ENCODE measurements at regions not wholly inside any gene's neighbourhood (a gene's known extent, or its start where the extent isn't known, plus 50 kb on each side); places are given as distances from the start of the nearest gene placed in this dataset.

DNA sequence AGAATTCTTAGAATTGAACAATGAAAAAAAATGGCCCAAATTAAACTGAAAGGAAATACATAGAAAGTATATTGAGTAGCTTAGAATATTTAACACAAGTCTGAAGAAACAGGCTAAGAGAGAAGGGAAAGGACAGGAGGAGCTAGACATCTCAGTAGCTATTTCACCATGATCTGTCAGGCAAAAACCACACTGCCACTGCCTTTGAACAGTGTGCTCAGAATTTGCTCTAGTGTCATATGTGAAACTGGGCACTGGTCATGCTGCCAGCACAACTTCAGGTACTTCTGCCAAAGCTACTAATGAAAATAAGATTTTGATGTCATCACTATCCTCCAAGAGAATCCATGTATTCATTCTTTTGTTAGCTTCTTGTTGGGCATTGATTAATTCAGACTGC, 1280.8 kb upstream of the PCDH20 start:
- TF ChIP-seq, protein P1, sequence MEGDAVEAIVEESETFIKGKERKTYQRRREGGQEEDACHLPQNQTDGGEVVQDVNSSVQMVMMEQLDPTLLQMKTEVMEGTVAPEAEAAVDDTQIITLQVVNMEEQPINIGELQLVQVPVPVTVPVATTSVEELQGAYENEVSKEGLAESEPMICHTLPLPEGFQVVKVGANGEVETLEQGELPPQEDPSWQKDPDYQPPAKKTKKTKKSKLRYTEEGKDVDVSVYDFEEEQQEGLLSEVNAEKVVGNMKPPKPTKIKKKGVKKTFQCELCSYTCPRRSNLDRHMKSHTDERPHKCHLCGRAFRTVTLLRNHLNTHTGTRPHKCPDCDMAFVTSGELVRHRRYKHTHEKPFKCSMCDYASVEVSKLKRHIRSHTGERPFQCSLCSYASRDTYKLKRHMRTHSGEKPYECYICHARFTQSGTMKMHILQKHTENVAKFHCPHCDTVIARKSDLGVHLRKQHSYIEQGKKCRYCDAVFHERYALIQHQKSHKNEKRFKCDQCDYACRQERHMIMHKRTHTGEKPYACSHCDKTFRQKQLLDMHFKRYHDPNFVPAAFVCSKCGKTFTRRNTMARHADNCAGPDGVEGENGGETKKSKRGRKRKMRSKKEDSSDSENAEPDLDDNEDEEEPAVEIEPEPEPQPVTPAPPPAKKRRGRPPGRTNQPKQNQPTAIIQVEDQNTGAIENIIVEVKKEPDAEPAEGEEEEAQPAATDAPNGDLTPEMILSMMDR (IDR thresholded peaks at IDR 0.05) = no peak
- no peak for TF ChIP-seq POLR2A (IDR thresholded peaks at IDR 0.05)
- peaks cover 0 to 4% (median 0%) of the 10 kb centered on the region in 3 donors for H3K9me3 ChIP-seq (replicated peaks in 1 of 3)
- no peaks in the 10 kb centered on the region for H3K27me3 ChIP-seq
- H3K27ac ChIP-seq = no peak overlapping the region
- no peaks in the 10 kb centered on the region for H3K4me1 ChIP-seq (replicated peaks in 1 of 2)
- no peak for DNase-seq
- H3K36me3 ChIP-seq (replicated peaks in 1 of 2) = no peaks in the 10 kb centered on the region
- intact Hi-C loops (cut with DNase I) = no loop called here
- H3K4me3 ChIP-seq = no peak overlapping the region

DNA sequence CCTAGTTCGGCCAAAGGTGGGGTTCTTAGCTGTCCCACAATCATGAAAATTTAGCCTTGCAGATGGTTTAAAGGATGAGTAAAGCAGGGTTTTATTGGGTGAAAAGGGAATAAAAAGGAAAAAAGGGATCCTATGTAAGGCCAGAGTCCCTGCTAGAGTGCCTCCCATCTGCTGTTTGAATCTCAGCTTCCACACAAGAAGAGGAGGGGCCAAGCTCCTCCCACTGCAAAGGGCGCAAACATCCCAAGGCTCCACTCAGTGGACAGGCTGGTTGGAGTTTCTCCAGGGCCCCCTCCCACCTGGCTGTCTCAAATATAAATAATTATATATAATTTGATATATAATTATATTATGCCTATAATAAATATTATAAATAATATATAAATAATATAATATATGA, 1272.1 kb upstream of the PCDH20 start:
- no peak for TF ChIP-seq POLR2A (IDR thresholded peaks at IDR 0.05)
- TF ChIP-seq, protein P1 (IDR thresholded peaks at IDR 0.05) = no peak
- Histone ChIP-seq H3K9me3 (replicated peaks in 1 of 3) (no peaks in the 10 kb centered on the region), H3K27me3 (no peaks in the 10 kb centered on the region), H3K4me3 (no peak overlapping the region), H3K4me1 (replicated peaks in 1 of 2) (no peaks in the 10 kb centered on the region), H3K27ac (no peak overlapping the region), H3K36me3 (replicated peaks in 1 of 2) (no peaks in the 10 kb centered on the region)
- DNase-seq = no peak
- intact Hi-C loops (cut with DNase I) = no loop called here
- 93 to 98% (median 95%) methylated on average over 2 of the region's 2 CpGs for WGBS, 4 donors

DNA sequence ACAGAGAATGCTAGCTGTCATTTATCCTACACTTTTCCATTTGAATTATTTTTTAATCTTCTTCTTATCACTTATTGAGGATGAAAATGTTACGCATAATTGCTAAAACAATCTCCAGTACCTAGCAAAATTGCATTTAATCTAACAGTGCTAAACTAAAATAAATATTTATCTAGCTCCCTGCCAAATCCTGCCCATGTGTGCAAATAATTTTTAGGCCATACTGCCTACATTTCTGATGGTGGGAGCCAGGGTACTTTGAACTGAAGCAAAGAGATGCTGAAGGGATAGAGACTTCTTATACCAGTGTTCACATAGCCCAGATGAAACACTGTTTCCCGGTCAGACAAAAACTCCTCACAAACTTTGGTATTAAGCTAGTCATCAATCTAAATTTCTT, 1268.7 kb upstream of the PCDH20 start:
- intact Hi-C loops (cut with DNase I) = no loop called here
- Histone ChIP-seq H3K36me3 (replicated peaks in 1 of 2) (no peaks in the 10 kb centered on the region), H3K9me3 (replicated peaks in 1 of 3) (no peaks in the 10 kb centered on the region), H3K4me3 (no peak overlapping the region), H3K27me3 (no peaks in the 10 kb centered on the region), H3K4me1 (replicated peaks in 1 of 2) (no peaks in the 10 kb centered on the region), H3K27ac (no peak overlapping the region)
- TF ChIP-seq, protein P1 (IDR thresholded peaks at IDR 0.05) = no peak
- TF ChIP-seq POLR2A (IDR thresholded peaks at IDR 0.05) = no peak
- no peak for DNase-seq
- 78 to 84% (median 80%) methylated on average over 2 of the region's 2 CpGs for WGBS, 4 donors

DNA sequence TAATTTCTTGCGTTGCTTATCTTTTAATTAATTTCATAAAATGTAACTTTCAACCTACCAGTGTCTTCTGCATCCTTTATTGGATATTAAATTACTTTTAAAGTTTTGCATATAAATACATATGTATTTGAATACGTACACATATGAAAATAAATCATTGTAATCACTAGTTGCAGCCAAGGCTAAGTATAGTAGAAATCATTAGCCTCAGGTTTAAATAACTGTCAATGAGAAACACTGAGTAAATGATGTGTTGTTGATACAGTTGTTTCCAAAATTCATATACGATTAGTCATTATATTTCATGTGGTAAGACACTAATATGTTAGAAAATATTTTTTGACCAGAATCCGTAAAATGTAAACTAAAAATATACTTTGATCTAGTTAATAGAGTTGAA, 1267.1 kb upstream of the PCDH20 start:
- WGBS, 4 donors = 71 to 80% (median 76%) methylated on average over 4 of the region's 4 CpGs

More for the DNA sequence above, 1267.1 kb upstream of the PCDH20 start:
- no peaks in the 10 kb centered on the region for H3K36me3 ChIP-seq (replicated peaks in 1 of 2)
- H3K9me3 ChIP-seq (replicated peaks in 1 of 3) = no peaks in the 10 kb centered on the region
- no peaks in the 10 kb centered on the region for H3K27me3 ChIP-seq
- H3K27ac ChIP-seq = no peak overlapping the region
- DNase-seq = no peak
- TF ChIP-seq POLR2A (IDR thresholded peaks at IDR 0.05) = no peak
- TF ChIP-seq, protein P1 (IDR thresholded peaks at IDR 0.05) = no peak
- no peak overlapping the region for H3K4me3 ChIP-seq
- no peaks in the 10 kb centered on the region for H3K4me1 ChIP-seq (replicated peaks in 1 of 2)
- intact Hi-C loops (cut with DNase I) = no loop called here
